ENCODE measurements at regions not wholly inside any gene's neighbourhood (a gene's known extent, or its start where the extent isn't known, plus 50 kb on each side); places are given as distances from the start of the nearest gene placed in this dataset.

DNA sequence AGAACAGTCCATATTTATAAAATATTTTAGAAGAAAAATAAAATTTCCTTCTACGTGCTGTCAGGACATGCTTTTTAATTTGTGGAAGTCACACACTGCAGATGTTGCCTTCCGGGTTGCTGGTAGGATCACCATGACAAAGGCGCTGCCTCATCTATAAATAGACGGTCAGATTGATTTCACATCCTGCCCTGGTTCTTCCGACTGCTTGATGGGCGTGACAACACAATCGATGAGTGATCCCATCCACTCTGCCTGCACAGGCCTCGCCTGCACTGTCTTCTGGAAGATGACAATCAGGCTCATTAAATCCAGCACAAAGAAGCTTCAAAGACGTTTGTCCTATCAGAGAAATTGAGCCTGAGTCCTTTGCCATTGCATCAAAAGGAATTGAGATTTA is 318.9 kb upstream of the TRIB2 start:
- H3K27ac Mint-ChIP-seq (ENCODE audit: unreplicated experiment), result peak overlapping the region; percentile 71
- peaks cover 7% of the 10 kb centered on the region for H3K4me1 Mint-ChIP-seq (ENCODE audit: low read depth, unreplicated experiment)
- peak; percentile 25 for DNase-seq
- H3K27me3 Mint-ChIP-seq (ENCODE audit: unreplicated experiment), result no peaks in the 10 kb centered on the region
- TF ChIP-seq, protein P1, sequence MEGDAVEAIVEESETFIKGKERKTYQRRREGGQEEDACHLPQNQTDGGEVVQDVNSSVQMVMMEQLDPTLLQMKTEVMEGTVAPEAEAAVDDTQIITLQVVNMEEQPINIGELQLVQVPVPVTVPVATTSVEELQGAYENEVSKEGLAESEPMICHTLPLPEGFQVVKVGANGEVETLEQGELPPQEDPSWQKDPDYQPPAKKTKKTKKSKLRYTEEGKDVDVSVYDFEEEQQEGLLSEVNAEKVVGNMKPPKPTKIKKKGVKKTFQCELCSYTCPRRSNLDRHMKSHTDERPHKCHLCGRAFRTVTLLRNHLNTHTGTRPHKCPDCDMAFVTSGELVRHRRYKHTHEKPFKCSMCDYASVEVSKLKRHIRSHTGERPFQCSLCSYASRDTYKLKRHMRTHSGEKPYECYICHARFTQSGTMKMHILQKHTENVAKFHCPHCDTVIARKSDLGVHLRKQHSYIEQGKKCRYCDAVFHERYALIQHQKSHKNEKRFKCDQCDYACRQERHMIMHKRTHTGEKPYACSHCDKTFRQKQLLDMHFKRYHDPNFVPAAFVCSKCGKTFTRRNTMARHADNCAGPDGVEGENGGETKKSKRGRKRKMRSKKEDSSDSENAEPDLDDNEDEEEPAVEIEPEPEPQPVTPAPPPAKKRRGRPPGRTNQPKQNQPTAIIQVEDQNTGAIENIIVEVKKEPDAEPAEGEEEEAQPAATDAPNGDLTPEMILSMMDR (IDR thresholded peaks at IDR 0.05; ENCODE audit: partially characterized antibody, unreplicated experiment), result no peak
- no peaks in the 10 kb centered on the region for H3K36me3 Mint-ChIP-seq (ENCODE audit: unreplicated experiment)
- H3K4me3 Mint-ChIP-seq (ENCODE audit: unreplicated experiment), result no peak overlapping the region
- no peaks in the 10 kb centered on the region for H3K9me3 Mint-ChIP-seq (ENCODE audit: unreplicated experiment)

DNA sequence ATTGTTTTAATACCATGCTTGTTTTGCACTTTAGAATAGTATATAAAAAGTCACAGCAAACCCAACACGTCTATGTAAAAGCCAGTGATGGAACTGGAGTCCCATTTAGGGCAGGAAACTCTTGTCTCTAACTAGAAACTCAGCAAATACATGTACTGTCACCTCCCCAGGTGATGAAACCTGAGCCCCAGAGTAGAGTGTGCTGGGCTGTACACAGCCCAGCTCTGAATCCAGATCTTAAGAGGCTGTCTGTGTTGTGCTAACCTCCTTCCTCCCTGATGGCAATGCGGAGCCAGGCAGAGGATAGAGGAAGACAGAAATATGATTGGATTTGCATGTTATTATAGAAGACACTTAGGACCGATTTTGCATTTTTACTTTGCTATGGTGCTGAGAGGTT is 317.5 kb upstream of the TRIB2 start:
- Mint-ChIP-seq H3K27me3 (ENCODE audit: unreplicated experiment) (no peaks in the 10 kb centered on the region), H3K4me1 (ENCODE audit: low read depth, unreplicated experiment) (peaks cover 7% of the 10 kb centered on the region), H3K27ac (ENCODE audit: unreplicated experiment) (no peak overlapping the region), H3K36me3 (ENCODE audit: unreplicated experiment) (peaks cover 5% of the 10 kb centered on the region), H3K4me3 (ENCODE audit: unreplicated experiment) (no peak overlapping the region), H3K9me3 (ENCODE audit: unreplicated experiment) (no peaks in the 10 kb centered on the region)
- DNase-seq, result no peak
- TF ChIP-seq, protein P1 (IDR thresholded peaks at IDR 0.05; ENCODE audit: partially characterized antibody, unreplicated experiment), result no peak

- Mint-ChIP-seq H3K4me1 (ENCODE audit: low read depth, unreplicated experiment) (peaks cover 7% of the 10 kb centered on the region), H3K27me3 (ENCODE audit: unreplicated experiment) (no peaks in the 10 kb centered on the region), H3K9me3 (ENCODE audit: unreplicated experiment) (no peaks in the 10 kb centered on the region), H3K4me3 (ENCODE audit: unreplicated experiment) (no peak overlapping the region), H3K36me3 (ENCODE audit: unreplicated experiment) (peaks cover 5% of the 10 kb centered on the region), H3K27ac (ENCODE audit: unreplicated experiment) (no peak overlapping the region)
- TF ChIP-seq, protein P1 (IDR thresholded peaks at IDR 0.05; ENCODE audit: partially characterized antibody, unreplicated experiment), result no peak
- no peak for DNase-seq
Observed at GRCh38 chr2:12400543-12400942, 316.2 kb upstream of the TRIB2 start.

- Mint-ChIP-seq H3K4me3 (ENCODE audit: unreplicated experiment) (no peak overlapping the region), H3K9me3 (ENCODE audit: unreplicated experiment) (no peaks in the 10 kb centered on the region), H3K4me1 (ENCODE audit: low read depth, unreplicated experiment) (peaks cover 4% of the 10 kb centered on the region), H3K27me3 (ENCODE audit: unreplicated experiment) (peaks cover 1% of the 10 kb centered on the region), H3K27ac (ENCODE audit: unreplicated experiment) (no peak overlapping the region), H3K36me3 (ENCODE audit: unreplicated experiment) (peaks cover 5% of the 10 kb centered on the region)
- DNase-seq, result no peak
- TF ChIP-seq, protein P1 (IDR thresholded peaks at IDR 0.05; ENCODE audit: partially characterized antibody, unreplicated experiment), result no peak
Observed at GRCh38 chr2:12402440-12403139, 314.1 kb upstream of the TRIB2 start.

DNA sequence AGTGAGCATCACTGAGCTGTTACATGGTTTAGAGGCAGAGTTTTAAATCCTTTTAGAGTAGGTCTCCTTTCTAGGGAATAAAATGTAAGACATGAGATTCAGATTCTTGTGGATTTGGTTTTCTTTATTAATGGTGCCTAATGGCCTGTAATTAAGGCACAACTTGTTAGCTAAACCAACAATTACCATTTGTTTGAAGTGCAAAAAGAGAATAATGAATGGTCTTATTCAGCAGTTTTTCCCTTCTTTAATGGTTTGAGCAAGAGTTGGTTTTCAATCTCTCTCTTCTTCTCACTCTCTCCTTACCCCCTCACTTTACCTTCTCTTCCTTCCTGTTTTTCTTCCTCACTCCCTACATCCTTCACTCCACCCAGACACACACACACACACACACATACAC is 312.2 kb upstream of the TRIB2 start:
- H3K9me3 Mint-ChIP-seq (ENCODE audit: unreplicated experiment), result no peaks in the 10 kb centered on the region
- no peak overlapping the region for H3K4me3 Mint-ChIP-seq (ENCODE audit: unreplicated experiment)
- no peak overlapping the region for H3K27ac Mint-ChIP-seq (ENCODE audit: unreplicated experiment)
- H3K36me3 Mint-ChIP-seq (ENCODE audit: unreplicated experiment), result peaks cover 5% of the 10 kb centered on the region
- H3K4me1 Mint-ChIP-seq (ENCODE audit: low read depth, unreplicated experiment), result no peaks in the 10 kb centered on the region
- TF ChIP-seq, protein P1 (IDR thresholded peaks at IDR 0.05; ENCODE audit: partially characterized antibody, unreplicated experiment), result no peak
- peaks cover 1% of the 10 kb centered on the region for H3K27me3 Mint-ChIP-seq (ENCODE audit: unreplicated experiment)
- DNase-seq, result no peak
